ENCODE measurements at regions not wholly inside any gene's neighbourhood (a gene's known extent, or its start where the extent isn't known, plus 50 kb on each side); places are given as distances from the start of the nearest gene placed in this dataset.
"Not testable (repeated sequence)": the region's sequence is repeated elsewhere in the genome, so short reads cannot be mapped to it uniquely, and the experiment has no call there.

- ATAC-seq: no peak
Observed at GRCh38 chr3:6644070-6644929, 216.6 kb upstream of the GRM7 start.

- ATAC-seq: no peak
Observed at GRCh38 chr3:6654670-6655069, 206.2 kb upstream of the GRM7 start.

- no peak for ATAC-seq
Observed at GRCh38 chr3:6655275-6655674, 205.6 kb upstream of the GRM7 start.

- ATAC-seq: no peak
Observed at GRCh38 chr3:6657591-6657990, 203.3 kb upstream of the GRM7 start.

GRCh38 chr3:6667354-6667753 lies 193.6 kb upstream of the GRM7 start:
- no peak for ATAC-seq

- ATAC-seq: no peak
Observed at GRCh38 chr3:6671363-6671762, 189.6 kb upstream of the GRM7 start.

- no peak for ATAC-seq
Observed at GRCh38 chr3:6679510-6679909, 181.4 kb upstream of the GRM7 start.

- no peak for ATAC-seq
Observed at GRCh38 chr3:6680119-6680806, 180.7 kb upstream of the GRM7 start.

- ATAC-seq: no peak
Observed at GRCh38 chr3:6697285-6697684, 163.6 kb upstream of the GRM7 start.

- no peak for ATAC-seq
Observed at GRCh38 chr3:6697722-6698121, 163.2 kb upstream of the GRM7 start.

GRCh38 chr3:6704817-6705216 lies 156.1 kb upstream of the GRM7 start:
- ATAC-seq: not testable (repeated sequence)

GRCh38 chr3:6706777-6707176 lies 154.1 kb upstream of the GRM7 start:
- ATAC-seq: no peak

- no peak for ATAC-seq
Observed at GRCh38 chr3:6709178-6709577, 151.7 kb upstream of the GRM7 start.

GRCh38 chr3:6714962-6715361 lies 146.0 kb upstream of the GRM7 start:
- ATAC-seq: no peak

GRCh38 chr3:6716420-6716819 lies 144.5 kb upstream of the GRM7 start:
- ATAC-seq: no peak

GRCh38 chr3:6717026-6717943 lies 143.6 kb upstream of the GRM7 start:
- no peak for ATAC-seq

- ATAC-seq: no peak
Observed at GRCh38 chr3:6719999-6720398, 140.9 kb upstream of the GRM7 start.

GRCh38 chr3:6721491-6721890 lies 139.4 kb upstream of the GRM7 start:
- ATAC-seq: no peak

GRCh38 chr3:6723205-6723604 lies 137.7 kb upstream of the GRM7 start:
- ATAC-seq: no peak

- ATAC-seq: no peak
Observed at GRCh38 chr3:6726811-6727210, 134.1 kb upstream of the GRM7 start.

- no peak for ATAC-seq
Observed at GRCh38 chr3:6732807-6733206, 128.1 kb upstream of the GRM7 start.

- no peak for ATAC-seq
Observed at GRCh38 chr3:6733699-6734394, 127.1 kb upstream of the GRM7 start.

- no peak for ATAC-seq
Observed at GRCh38 chr3:6734395-6734746, 126.5 kb upstream of the GRM7 start.

All from esophagus mucosa (tissue), 1 donor.